Body of pancreas (tissue), 4 donors: ENCODE measurements at regions not wholly inside any gene's neighbourhood (a gene's known extent, or its start where the extent isn't known, plus 50 kb on each side); places are given as distances from the start of the nearest gene placed in this dataset.
"Not testable (repeated sequence)": the region's sequence is repeated elsewhere in the genome, so short reads cannot be mapped to it uniquely, and the experiment has no call there.

Source experiments
- POLR2A ChIP-seq, 3 donors: fragments of 450-650 bp; IDR thresholded peaks; one replicate each; pipeline ENCODE4 v1.6.1; 2016; ENCODE audit warnings: antibody characterized with exemption in 3 of 3, mild to moderate bottlenecking in 2 of 3
- TF ChIP-seq, protein P1 (sequence below), 7 experiments: fragments of 450-650 bp in 4 of 7; fragments of 200-600 bp in 3 of 7; sonication (generic) in 3 of 7; IDR thresholded peaks; one replicate each; pipeline ENCODE4 v1.5.1; 2016 to 2019; ENCODE audit warnings: antibody characterized with exemption in 7 of 7

DNA sequence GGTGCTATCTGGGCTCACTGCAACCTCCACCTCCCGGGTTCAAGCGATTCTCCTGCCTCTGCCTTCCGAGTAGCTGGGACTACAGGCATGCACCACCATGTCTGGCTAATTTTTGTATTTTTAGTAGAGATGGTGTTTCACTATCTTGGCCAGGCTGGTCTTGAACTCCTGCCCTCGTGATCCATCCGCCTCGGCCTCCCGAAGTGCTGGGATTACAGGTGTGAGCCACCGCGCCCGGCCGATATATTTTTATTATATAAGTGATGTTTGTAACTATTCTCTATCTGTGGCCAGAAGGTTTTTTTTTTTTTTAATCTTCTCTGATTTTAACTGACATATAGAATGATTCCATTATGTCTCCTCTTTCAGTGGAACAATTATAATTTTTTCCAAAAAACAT lies 579.3 kb upstream of the CITED2 start:
- TF ChIP-seq, protein P1, sequence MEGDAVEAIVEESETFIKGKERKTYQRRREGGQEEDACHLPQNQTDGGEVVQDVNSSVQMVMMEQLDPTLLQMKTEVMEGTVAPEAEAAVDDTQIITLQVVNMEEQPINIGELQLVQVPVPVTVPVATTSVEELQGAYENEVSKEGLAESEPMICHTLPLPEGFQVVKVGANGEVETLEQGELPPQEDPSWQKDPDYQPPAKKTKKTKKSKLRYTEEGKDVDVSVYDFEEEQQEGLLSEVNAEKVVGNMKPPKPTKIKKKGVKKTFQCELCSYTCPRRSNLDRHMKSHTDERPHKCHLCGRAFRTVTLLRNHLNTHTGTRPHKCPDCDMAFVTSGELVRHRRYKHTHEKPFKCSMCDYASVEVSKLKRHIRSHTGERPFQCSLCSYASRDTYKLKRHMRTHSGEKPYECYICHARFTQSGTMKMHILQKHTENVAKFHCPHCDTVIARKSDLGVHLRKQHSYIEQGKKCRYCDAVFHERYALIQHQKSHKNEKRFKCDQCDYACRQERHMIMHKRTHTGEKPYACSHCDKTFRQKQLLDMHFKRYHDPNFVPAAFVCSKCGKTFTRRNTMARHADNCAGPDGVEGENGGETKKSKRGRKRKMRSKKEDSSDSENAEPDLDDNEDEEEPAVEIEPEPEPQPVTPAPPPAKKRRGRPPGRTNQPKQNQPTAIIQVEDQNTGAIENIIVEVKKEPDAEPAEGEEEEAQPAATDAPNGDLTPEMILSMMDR (IDR thresholded peaks at IDR 0.05), result not testable (repeated sequence)
- TF ChIP-seq POLR2A (IDR thresholded peaks at IDR 0.05), result not testable (repeated sequence)
